CD1c-positive myeloid dendritic cell (primary cell): ENCODE measurements at regions not wholly inside any gene's neighbourhood (a gene's known extent, or its start where the extent isn't known, plus 50 kb on each side); places are given as distances from the start of the nearest gene placed in this dataset.
"Not testable (repeated sequence)": the region's sequence is repeated elsewhere in the genome, so short reads cannot be mapped to it uniquely, and the experiment has no call there.

Source experiments
- DNase-seq: peaks from one replicate; pipeline ENCODE4 v3.0.0-alpha.2; 2016; ENCODE audit errors: extremely low spot score

DNA sequence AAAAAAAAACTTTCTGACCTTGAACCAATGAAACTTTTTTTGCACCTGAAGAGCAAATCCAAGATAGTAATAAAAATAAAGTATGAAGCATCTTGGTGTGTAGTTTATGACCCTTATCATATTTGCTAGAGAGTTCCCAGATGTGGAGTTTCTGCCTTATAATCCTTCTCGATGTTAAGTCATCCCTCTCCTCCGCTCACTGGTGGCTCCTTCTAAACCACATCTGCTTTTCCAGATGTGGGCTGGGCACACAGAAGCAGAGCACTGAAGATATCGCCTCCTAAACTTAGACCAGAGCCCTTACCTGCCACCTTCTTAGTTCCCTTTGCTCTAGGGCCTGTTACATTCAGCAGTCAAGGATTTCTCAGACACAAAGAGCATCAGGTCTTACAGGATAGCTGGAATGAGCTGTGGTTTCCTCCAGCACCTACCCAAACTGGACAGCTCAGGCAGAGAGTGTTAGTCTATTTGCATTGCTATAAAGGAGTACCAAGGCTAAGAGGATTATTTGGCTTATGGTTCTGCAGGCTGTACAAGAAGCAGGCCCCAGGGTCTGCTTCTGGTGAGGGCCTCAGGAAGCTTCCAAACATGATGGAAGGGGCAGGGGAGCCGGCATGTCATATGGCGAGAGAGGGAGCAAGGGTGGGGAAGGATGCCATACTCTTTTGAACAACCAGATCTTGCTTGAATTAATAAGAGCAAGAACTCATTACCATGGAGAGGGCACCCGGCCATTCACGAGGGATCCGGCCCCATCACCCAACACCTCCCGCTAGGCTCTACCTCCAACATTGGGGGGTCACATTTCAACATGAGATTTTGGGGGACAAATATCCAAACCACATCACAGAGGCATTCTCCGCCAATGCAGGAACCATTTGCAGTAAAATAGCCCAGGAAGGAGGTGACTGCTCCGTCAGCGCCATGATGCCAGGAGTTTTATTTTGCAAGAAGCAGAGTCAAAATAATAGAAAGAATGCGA is 75.6 kb upstream of the HELT start:
- no peak for DNase-seq

DNA sequence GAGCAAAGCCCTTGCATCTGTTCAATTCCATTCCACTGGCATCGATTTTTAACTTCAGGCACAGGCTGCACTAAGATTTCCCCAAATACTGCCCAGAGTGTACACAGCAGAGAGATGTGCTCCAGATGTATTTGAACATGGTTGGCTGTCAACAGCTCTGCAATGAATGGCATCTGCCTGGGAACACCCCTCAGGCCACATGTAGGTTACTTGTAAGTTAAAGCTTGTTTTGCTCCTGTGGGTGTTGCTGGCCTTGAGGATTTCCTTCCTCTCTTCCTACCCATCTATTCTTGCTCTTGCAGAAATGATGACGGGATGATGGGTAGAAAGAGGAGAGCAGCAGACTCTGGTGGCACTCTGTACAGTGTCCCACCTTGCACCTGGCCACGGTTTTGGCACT is 69.3 kb upstream of the HELT start:
- DNase-seq, result no peak

DNA sequence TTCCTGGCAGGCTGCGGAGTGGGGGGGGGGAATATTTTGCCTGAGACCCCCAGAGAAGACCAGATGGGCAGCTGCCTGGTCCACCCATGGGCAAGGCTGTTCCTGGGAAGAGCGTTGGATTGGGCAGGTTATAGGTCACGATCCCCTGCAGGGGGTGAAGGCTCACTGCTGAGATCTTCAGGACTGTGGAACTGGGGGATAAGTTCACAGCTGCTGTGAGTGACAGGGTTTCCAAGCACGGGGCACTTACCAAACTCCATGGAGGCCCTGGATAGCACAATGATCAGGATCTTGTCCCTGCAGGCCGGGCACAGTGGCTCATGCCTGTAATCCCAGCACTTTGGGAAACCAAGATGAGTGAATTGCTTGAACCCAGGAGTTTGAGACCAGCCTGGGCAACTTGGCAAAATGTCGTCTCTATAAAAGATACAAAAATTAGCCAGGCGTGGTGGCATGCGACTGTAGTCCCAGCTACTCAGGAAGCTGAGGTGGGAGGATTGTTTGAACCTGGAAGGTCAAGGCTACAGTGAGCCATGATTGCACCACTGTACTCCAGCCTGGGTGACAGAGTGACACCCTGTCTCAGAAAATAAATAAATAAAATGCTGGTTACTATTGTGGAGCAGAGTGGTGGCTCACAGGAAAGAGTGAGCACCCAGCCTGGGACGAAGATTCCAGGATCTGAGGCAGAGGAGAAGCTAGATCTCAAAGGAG is 68.0 kb upstream of the HELT start:
- DNase-seq, result no peak

DNA sequence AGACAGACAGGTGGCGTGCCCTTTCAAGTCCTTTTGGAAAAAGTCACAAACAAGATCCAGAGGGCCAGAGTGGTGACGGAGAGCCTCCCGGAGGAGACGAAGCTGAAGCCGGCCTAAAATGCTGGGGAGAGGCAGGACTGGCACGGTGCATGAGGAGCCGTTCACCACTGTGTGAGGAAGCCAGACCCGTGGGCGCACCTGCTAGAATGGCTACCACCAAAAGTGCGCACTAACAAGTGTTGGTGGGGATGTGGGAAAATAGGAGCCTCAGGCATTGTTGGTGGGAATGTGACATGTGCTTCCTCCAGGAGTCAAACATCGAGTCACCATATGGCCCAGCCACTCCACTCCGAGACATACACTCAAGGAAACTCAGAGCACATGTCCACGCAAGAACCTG is 67.4 kb upstream of the HELT start:
- DNase-seq, result no peak

DNA sequence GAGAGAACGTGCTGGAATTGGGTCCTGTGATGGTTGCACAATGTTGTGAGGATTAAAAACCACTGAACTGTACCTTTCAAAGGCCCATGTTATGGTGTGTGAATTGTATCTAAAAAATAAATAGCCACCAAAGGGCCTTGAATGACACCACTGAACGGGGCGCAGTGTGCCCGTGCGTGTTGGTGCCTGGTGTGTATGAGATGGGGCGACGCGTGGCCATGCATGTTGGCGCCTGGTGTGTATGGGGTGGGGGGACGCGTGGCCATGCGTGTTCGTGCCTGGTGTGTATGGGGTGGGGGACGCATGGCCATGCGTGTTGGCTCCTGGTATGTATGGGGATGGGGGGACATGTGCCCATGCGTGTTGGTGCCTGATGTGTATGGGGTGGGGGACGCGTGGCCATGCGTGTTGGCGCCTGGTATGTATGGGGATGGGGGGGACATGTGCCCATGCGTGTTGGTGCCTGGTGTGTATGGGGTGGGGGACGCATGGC is 66.6 kb upstream of the HELT start:
- no peak for DNase-seq

DNA sequence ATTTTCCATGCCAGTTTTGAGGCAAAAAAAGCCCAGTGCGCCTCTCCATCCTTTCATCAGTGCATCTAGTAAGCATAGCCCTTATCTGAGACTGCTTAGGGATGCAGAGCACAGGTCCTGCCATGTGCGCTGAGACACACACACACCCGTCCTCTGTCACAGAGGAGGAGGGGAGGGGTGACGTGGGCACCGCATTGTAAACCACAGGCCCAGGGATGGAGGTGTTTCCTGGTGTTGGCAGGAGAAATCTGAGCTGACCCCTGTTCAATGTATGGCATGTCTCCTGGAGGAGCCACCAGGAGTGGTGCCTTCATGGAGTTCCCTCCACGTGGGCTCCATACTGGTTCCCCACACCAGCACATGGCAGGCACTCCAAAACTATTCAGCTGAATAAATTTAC is 65.8 kb upstream of the HELT start:
- DNase-seq, result no peak

DNA sequence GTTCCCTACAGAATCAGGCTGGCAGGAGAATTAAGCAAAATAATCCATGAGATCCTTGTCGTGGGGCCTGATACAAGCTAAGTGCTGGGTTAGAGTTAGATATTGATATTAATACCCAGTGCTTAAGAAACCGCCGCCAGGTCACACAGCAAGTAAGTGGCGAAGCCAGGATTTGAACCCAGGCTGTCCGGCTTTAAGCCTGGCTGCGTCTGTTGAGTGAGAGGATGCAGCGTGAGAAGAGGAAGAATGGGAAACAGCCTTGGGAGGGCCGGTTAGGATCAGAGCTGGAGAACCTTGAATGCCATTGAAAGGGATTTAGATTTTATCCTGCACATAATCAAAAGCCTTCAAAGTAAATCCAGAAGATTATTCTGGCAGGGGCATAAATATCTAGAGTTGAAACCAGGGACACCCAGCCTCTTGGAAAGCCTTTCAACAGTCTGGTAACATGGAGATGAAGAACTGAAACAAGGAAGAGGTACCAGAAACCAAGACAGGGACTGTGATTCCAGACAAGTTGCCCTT is 64.8 kb upstream of the HELT start:
- DNase-seq, result peak; percentile 5

DNA sequence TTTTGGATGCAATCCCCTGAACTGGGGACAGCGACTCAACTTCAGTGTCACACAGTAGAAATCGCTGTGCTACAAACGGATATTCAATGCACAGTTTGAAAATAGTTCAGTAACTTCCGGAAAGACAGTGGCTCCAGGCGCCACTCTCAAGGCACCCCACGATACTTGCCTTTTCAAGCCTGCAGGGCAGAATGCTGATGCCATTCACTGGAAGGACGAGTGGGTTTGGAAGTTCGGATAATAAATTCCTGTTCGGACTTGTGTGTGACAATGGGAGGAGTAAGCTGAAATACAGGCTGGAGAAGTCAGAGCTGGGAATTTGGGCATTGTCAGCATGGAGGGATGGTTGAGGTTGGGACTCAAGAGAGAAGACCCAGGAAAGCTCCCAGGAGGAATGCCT is 64.3 kb upstream of the HELT start:
- DNase-seq, result no peak

DNA sequence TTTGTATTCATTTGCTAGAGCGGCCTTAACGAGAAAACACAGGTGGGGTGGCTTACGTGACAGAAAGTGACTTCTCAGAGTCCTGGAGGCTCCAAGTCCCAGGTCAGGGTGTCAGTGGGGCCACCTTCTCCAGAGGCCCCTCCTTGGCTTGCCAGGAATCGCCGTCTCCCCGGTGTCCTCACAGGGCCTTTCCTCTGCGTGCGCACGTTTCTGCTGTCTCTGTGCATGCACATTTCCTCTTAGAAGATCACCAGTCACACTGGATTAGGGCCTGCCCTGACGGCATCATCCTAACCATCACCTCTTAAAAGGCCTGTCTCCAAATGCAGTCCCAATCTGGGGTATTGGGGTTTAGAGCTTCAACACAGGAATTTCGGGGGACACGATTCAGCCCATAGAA is 63.8 kb upstream of the HELT start:
- no peak for DNase-seq

DNA sequence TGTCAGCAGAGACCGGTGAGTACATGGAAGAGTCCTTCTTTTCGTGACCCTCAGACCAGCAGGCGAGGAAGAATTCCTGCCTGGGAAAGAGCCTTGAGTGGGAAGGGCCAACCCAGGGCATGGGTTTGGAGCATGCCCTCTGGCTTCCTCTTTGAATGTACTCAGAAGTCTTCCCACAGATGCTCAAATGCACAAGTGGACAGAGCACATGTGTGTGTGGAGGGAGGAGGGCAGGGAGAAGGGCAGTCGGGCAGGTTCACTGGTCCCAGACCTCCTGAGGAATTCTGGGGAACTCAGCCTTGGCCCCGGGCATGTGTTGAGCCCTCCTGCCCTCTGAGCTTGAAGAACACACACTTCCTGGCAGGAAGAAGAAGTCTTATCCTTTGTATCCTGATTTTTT is 63.2 kb upstream of the HELT start:
- no peak for DNase-seq

DNA sequence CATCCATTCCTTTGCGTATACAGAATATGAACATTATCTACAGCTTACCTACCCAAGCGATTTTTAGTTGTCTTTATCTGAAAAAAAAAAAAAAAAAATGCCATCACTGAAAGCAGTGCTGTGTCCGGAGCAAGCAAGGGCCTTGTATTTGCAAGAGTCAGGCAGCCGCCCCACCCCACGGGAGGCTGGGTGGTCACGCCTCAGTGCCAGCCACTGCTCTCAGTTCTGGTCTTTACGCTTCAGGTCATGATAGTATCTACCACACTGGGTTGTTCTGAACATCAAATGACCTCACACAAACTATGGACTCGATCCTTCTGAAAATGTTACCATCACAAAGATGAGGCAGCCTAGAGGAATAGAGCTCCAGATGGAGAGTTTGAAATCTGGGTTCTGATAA is 62.7 kb upstream of the HELT start:
- DNase-seq, result no peak

DNA sequence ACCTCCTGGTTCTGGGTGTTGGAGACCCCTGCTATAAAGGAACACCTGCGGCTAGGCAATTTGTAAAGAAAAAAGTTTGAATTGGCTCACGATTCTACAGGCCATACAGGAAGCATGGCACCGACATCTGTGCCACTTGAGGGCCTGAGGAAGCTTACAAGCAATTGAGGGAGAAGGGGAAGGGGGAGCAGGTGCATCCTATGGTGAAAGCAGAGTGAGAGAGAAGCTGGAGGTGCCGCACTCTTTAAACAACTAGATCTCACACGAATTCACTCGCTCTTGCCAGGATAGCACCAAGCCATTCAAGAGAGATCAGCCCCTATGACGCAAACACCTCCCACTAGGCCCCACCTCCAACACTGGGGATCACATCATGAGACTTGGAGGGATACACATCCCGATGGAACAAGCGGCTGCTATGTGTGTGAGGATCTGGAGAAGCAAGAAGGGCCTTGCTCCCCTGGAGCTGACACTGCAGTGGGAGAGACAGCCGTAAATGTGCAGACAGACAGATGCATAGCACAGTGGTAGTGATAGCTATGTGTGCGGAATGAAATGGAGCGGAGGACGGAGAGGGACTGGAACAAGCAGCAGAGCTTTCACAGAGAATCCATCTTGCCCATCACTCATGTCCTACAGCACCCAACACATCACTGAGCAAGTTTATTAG is 60.7 kb upstream of the HELT start:
- DNase-seq, result no peak

DNA sequence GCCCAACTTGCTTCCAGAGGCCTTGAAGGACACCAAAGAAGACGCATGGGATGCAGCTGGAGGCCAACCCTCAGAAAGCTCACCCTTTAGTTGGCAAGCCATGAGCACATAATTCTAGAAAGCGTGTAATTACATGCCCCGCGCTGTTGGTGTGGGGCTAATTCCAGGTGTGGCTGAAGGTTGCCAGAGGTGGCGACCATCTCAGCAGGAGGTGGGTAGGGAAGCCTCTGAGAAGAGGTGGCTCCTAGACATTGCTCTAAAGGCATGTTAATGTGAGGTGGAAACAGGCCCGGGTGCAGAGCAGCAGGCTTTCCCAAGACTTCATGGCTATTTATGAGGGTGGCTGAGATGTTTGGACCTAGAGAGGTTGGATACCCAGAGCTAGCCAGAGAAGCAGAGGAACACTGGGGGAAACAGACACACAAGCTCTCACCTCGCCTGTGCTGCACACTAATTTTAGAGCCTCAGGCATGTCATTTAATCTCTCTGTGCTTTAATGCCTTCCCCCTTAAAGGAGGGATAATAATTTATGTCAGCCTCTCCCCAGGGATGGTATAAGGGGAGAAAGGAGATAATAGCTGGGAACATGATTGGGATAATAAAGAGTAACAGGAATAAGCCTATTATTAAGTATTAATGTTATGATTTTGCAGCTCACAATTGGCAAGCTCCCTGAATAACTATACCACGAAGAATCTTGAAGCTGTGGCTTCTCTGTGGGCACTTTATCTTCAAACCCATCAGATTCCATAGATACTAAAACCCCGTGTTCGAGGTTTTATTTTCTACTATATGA is 60.0 kb upstream of the HELT start:
- no peak for DNase-seq

DNA sequence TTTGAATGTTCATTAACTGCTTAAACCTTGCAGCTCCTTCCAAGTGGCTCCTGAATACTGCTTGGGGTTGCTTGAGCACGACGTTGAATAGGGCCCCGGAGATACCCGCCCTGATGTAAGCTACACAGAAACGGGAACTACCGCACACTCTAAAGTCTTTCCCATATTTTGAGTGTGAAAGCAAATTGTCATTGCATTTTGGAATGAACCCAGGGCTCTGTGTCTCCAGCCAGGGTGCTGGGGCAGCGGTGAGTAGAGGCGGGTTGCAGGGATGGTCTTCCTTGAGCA is 59.4 kb upstream of the HELT start:
- DNase-seq, result peak; percentile 7

DNA sequence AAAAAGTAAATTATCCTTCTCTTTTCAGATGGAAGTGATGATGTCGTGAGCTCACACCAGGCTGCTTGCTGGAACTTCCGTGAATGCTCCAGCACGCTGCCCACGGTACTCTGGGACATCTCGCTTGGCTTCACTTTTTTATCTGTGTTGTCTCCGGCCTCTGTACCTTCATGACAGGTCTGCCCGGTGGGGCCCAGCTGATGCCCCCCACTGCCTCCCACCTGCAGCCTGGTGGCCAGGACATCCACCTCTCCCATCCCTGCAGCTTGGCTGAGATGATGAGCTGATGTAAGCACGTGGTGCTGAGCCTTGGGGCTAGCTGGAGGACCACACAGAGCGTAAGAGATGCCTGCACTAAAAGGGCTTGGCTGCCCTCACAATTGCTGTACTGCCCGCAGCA is 59.0 kb upstream of the HELT start:
- no peak for DNase-seq

DNA sequence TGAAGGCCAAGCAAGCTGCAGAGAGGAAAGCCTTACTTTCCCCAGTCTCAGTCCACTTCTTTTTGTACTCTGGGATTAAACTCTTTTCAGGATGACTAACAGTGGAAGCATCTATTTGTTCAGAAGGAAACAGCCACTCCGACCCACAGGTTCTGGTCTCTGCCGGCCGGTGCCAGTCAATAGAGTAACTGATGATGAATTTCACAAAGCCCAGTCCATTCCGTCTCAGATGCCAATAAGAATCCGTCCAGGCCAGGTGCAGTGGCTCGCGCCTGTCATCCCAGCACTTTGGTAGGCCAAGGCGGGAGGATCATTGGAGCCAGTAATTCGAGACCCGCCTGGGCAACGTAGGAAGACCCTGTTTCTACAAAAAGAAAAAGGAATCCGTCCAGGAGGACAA is 58.5 kb upstream of the HELT start:
- DNase-seq, result no peak

DNA sequence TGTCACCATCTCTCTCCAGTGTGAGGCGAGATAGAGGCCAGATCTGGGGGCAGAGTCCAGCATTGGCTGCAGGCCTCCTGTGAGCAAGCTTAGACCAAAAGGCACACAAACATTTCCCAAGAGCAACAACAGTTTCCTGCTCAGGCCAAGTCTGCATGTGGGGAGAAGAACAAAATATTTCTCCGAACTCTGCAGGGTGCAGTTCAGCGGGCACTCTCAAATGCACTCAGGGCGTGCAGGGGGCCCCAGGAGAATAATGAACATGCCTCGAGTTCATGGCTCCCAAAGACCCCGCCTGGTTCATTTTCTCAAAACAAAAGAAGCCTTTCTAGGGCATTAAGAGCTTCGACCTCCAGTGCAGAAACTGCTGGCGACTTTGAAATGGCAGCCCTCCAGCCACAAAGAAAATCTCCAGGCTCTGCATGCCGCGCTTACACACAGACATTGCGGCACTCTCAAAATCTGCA is 57.8 kb upstream of the HELT start:
- DNase-seq, result no peak

DNA sequence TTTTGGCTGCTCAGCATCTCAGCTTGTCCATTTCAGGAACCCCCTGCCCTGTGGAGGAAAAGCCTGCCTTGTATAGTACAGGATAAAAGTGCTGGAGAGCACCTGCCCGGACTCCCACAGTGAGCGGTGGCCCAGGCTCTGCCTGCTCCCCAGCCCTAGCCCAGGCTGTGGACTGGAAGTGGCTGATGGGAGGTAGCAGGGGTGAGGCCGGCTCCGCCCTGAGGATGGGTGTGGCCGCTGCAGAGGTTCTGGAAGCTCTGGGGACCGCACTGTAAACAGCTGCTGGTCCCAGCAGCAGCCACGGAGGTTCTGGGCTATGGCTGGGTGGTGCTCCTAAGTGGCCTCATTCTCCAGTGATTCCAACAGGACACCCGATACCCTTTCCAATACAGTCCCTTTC is 56.6 kb upstream of the HELT start:
- DNase-seq, result no peak

DNA sequence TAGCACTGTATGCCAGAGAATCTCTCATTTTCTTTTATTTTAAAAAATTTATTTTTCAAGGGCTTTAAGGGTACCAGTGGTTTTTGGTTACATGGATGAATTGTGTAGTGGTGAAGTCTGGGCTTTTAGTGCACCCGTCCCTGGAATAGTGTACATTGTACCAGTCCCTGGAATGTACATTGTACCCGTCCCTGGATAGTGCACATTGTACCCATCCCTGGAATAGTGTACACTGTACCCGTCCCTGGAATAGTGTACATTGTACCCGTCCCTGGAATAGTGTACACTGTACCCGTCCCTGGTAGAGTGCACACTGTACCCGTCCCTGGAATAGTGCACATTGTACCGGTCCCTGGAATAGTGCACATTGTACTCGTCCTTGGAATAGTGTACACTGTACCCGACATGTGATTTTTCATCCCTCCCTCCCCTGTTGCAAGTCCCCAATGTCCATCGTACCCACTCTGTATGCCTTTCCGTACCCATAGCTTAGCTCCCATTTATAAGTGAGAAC is 56.1 kb upstream of the HELT start:
- no peak for DNase-seq

DNA sequence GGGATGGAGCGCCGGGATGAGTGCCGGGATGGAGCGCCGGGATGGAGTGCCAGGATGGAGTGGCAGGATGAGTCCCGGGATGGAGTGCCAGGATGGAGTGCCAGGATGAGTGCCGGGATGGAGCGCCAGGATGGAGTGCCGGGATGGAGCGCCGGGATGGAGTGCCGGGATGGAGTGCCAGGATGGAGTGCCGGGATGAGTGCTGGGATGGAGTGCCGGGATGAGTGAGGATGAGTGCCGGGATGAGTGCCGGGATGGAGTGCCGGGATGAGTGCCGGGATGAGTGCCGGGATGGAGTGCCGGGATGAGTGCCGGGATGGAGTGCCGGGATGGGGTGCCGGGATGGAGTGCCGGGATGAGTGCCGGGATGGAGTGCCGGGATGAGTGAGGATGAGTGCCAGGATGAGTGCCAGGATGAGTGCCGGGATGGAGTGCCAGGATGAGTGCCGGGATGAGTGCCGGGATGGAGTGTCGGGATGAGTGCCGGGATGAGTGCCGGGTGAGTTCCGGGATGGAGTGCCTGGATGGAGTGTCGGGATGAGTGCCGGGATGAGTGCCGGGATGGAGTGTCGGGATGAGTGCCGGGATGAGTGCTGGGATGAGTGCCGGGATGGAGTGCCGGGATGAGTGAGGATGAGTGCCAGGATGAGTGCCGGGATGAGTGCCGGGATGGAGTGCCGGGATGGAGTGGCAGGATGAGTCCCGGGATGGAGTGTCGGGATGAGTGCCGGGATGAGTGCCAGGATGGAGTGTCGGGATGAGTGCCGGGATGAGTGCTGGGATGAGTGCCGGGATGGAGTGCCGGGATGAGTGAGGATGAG is 52.9 kb upstream of the HELT start:
- DNase-seq, result not testable (repeated sequence)
